Stimulated activated naive CD8-positive, alpha-beta T cell treated with anti-CD3 and anti-CD28 coated beads, Interleukin-15, Interleukin-2, amounts not matched to agents 100 U/mL and 50 U/mL, for 24 hours (primary cell): ENCODE measurements at regions not wholly inside any gene's neighbourhood (a gene's known extent, or its start where the extent isn't known, plus 50 kb on each side); places are given as distances from the start of the nearest gene placed in this dataset.

Source experiments
- ATAC-seq: fragments of 150-1000 bp; cut with Tn5 transposase; one replicate; pipeline ENCODE4 v1.10.0; 2021
- DNase-seq: peaks from one replicate; pipeline ENCODE4 v3.0.0; 2021

DNA sequence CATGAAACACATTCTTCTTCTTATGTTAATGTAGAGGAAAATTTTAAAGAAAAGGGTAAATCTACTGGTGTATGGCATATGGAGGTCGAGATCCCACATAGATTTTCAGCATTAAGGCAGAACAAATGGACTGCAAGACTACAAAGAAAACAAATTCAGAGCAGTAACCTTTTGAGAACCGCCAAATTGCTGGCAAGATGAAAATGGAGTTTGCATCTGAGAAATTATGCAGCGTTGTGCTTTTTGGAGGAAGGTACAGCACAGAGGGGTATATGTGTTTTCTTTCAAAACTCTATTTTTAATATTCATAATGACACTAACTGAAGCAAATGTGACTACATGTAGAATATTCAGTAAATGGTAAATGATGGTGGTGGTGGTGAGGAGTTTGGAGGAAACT lies 59.0 kb upstream of the PARD3B start:
- DNase-seq (no peak), ATAC-seq (no peak)

DNA sequence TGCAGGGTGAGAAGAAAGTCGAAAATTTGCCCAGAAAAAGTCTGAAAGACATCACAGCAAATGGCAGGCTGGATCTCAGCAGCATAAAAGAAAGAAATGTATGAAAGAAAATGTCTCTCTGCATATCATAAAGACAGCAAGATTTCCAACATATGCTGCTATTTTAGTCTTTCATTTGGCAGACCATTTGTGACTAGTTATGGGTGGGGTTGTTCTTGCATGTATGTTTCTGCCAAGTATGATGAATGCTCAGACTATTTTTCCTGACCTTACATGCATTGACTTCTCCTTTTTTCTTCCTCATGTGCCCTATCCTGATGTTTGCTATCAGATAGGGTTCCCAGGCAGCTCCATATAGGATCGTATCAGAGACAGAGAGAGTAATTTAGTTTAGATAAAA lies 58.5 kb upstream of the PARD3B start:
- DNase-seq (no peak), ATAC-seq (no peak)

DNA sequence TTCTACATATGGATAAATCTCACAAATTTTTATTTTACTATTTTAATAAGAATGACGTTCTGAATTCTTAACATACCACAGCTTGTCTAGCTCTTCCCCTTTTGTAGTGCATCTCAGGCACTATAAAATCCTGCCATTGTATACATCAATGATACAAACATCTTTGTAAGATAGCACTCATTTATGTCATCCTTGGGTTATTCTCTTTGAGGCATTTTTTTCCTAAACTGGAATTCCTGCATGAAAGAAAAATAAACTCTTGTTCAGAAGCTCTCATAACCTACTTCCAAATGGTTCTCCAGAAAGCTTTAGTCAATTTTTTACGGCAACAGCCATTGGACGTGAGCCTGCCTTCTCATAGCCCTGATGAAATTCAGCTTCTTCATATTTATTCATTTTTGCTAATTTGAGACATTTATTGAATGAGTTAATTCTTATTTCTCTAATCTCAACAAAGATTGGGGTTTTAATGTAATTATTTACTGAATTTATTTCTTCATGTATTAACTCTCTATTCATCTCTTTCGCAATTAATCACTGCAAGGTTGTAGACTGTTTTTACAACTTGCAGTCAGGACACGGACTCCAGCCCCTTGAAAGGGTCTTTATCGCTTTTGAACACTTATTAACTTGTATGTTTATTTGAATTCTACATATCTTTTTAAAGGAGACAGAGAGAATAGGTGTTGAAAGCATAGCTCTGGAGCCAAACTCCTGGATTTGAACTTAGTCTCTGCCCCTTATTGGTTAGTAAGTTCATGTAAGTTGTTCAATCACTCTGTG lies 57.6 kb upstream of the PARD3B start:
- ATAC-seq = no peak
- no peak for DNase-seq

DNA sequence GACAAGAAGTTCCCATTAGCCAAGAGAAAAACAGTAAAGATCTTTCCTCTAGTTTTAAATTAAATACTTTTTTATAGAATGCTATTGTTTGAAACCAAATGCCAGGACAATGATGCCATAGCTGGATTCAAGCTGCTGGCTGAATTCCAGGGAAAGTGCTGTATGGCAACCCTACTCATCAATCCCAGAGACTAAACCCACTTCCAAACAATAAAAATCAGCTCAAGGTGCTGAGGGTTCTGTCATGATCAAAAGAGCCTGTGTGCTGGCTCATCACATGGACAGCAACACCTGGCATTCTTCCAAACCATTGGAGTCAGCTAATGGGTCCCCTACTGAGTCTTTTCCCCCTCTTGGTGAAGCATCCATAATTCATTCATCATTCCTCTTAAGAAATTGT lies 53.7 kb upstream of the PARD3B start:
- DNase-seq (no peak), ATAC-seq (no peak)

DNA sequence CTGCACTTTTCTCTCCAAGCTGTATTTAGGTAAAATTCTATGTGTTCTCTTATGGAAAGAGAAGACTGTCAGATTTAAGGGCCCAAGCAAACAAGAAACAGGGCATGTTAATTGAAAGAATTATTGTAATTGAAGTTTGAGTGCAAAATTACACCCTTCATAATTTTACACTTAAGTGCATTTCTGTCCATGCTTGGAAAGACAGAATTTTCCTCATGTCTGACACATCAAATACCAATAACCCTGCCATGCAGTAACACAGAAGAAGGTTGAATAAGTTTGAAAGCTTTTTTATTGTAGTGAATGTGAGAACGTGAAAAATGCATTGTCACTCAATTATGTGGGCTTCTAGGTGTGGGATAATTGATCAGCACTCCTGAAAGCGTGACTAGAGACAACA lies 52.9 kb upstream of the PARD3B start:
- ATAC-seq (no peak), DNase-seq (no peak)

DNA sequence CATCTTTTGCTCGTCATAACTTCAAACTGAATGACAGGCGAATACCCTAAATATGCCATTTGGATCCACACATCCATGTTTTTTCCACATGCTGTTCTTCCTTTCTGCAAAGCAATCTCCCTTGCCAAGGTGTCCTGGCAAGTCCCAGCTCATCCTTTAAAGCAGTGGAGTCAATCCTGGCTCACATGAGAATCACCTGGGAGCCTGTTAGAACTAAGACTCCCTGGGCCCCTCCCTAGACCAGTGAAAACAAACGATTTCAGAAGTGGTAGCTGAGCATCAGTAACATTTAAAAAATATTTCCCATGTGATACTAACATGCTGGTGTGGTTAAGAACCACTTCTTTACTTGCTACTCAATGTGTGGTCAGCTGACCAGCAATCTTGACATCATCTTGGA lies 50.6 kb upstream of the PARD3B start:
- ATAC-seq = no peak
- DNase-seq = no peak

DNA sequence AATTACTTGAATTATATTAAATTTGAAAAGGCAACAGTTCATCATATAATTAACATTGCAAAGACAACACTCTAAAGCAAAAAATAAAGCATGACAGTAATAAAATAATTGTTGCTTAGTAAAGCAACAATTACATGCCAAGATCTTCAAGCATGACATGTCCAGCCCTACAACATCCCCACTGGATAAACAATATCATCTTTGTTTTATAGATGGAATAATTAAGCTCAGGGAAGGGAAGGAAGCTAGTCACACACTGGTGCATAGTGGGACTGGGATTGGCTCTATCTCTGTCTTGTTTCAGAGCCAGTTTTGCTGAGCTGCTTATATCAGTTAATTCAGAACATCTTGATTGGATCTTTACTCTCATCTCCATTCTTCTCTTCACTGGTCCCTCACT lies 49.9 kb upstream of the PARD3B start:
- DNase-seq (no peak), ATAC-seq (no peak)
